PC-9 (cell line): ENCODE measurements at regions not wholly inside any gene's neighbourhood (a gene's known extent, or its start where the extent isn't known, plus 50 kb on each side); places are given as distances from the start of the nearest gene placed in this dataset.

ENCODE experiments used
- BruUV-seq: library from RNA; stranded (reverse); fragments of 400-500 nt; replicated peaks from 2 replicates; lab custom pipeline; 2021; lab: Mats Ljungman, UMichigan
- CTCF ChIA-PET: fragments of 300-600 bp; sonication (Branson Sonifier 250); formaldehyde crosslinking; loops from one replicate; lab custom pipeline; 2022; ENCODE audit warnings: antibody characterized with exemption; lab: Charles Lee
- POLR2A ChIA-PET: fragments of 300-600 bp; sonication (Branson Sonifier 250); formaldehyde crosslinking; loops from one replicate; lab custom pipeline; 2022; ENCODE audit warnings: antibody characterized with exemption; ENCODE audit not compliant: unreplicated experiment; lab: Charles Lee
- DNase-seq, 2 experiments: peaks; one replicate each; pipeline versions ENCODE4 v3.0.0 to v3.0.0-alpha.2; 2015 to 2022; ENCODE audit warnings: mixed read lengths in 1 of 2
- H2AFZ ChIP-seq: fragments of 200-600 bp; sonication (generic); 2 replicates; pipeline ENCODE4 v1.8.1; 2017; ENCODE audit warnings: antibody characterized with exemption
- H3F3A ChIP-seq: fragments of 200-600 bp; sonication (generic); 2 replicates; pipeline ENCODE4 v1.8.1; 2017; ENCODE audit warnings: antibody characterized with exemption, mild to moderate bottlenecking, low read depth; ENCODE audit not compliant: insufficient read depth
- H3K27ac ChIP-seq: fragments of 200-600 bp; sonication (generic); 2 replicates; pipeline ENCODE4 v1.6.1; 2016; ENCODE audit warnings: mixed run types
- H3K27me3 ChIP-seq: fragments of 200-600 bp; sonication (generic); 2 replicates; pipeline ENCODE4 v1.6.1; 2016; ENCODE audit warnings: low read depth, mixed run types; ENCODE audit not compliant: insufficient read depth
- H3K36me3 ChIP-seq: fragments of 200-600 bp; sonication (generic); 2 replicates; pipeline ENCODE4 v1.6.1; 2016; ENCODE audit warnings: low read depth, mixed run types
- H3K4me1 ChIP-seq: fragments of 200-600 bp; sonication (generic); replicated peaks from 2 replicates; pipeline ENCODE4 v1.6.1; 2016; ENCODE audit warnings: mixed run types; ENCODE audit not compliant: insufficient read depth
- H3K4me2 ChIP-seq: fragments of 200-600 bp; sonication (generic); 2 replicates; pipeline ENCODE4 v1.6.1; 2017; ENCODE audit warnings: mixed run types
- H3K4me3 ChIP-seq: fragments of 200-600 bp; sonication (generic); 2 replicates; pipeline ENCODE4 v1.6.1; 2016; ENCODE audit warnings: mixed run types
- H3K79me2 ChIP-seq: fragments of 200-600 bp; sonication (generic); 2 replicates; pipeline ENCODE4 v1.6.1; 2017; ENCODE audit warnings: low read depth, mixed run types
- H3K9me2 ChIP-seq: fragments of 200-600 bp; sonication (generic); 2 replicates; pipeline ENCODE4 v1.8.1; 2017; ENCODE audit warnings: mild to moderate bottlenecking; ENCODE audit not compliant: insufficient read depth
- H3K9me3 ChIP-seq: fragments of 200-600 bp; sonication (generic); 2 replicates; pipeline ENCODE4 v1.8.1; 2016; ENCODE audit warnings: low read depth; ENCODE audit not compliant: insufficient read depth
- H4K20me1 ChIP-seq: fragments of 200-600 bp; sonication (generic); 2 replicates; pipeline ENCODE4 v1.8.1; 2017; ENCODE audit not compliant: insufficient read depth
- EZH2 ChIP-seq: fragments of 200-600 bp; sonication (generic); IDR thresholded peaks from 2 replicates; pipeline ENCODE4 v1.8.0; 2017; ENCODE audit warnings: antibody characterized with exemption, low read depth
- intact Hi-C: fragments of 100-400 bp; cut with micrococcal nuclease; formaldehyde crosslinking; loops from one replicate; pipeline ENCODE4 v1.10.0; 2022; ENCODE audit not compliant: unreplicated experiment
- TF ChIP-seq, protein P1 (sequence below): fragments of 200-600 bp; sonication (generic); conservative IDR thresholded peaks from 2 replicates; pipeline ENCODE4 v1.6.1; 2017; ENCODE audit warnings: mixed run types, antibody characterized with exemption, mild to moderate bottlenecking, moderate library complexity

DNA sequence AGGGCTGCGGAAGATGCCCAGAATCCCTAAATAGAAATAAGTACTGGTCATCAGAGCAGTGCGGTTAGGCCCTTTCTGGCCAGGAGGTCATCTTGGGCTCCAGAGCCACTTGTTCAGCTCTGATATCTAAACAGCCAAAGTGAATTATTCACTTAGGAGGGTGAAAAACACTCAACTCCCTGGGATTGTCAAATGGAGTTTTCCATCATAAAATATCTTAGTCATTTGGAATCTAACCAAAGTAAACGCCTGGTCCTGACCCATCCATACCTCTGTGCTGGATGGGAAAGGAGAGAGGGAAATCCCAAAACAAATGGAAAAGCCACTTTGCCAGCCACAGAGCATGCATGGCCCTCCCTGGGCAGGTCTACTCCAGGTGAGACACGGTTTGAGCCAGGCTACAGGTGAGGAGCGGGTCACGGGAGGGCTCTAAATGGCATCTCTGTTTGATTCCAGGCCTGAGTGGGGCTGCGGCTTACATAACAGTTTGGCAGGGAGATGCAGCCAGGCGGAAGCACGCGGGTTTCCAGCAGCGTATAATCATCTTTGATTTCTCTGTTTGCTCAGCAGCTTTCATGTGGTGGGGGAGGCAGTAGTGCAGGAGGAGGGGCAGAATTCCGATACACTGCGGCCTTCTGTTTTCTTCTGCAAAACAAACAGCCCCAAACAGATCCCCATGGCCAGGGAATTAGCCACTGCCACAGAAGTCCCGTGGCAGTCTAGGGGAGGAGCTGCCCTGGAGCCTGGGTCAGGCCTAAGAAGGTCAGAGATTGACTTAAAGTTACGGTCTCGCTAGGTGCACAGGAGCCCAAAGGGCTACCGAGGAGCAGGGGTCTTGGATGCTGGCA lies 59.1 kb upstream of the ZNF648 start:
- no peak overlapping the region for H3K4me3 ChIP-seq
- CTCF ChIA-PET = no interaction called here
- H3K9me3 ChIP-seq = 0 out of 2 replicates have a peak, but pooled peaks cover 5% of the 10 kb centered on the region
- no peak overlapping the region for H3K4me2 ChIP-seq
- H3K9me2 ChIP-seq = no peaks in the 10 kb centered on the region
- no peaks in the 10 kb centered on the region for H3K36me3 ChIP-seq
- H3K27me3 ChIP-seq = no peaks in the 10 kb centered on the region
- POLR2A ChIA-PET = no interaction called here
- no peak overlapping the region for H2AFZ ChIP-seq
- H3K4me1 ChIP-seq = 0 out of 2 replicates have a peak, but pooled peaks cover 7% of the 10 kb centered on the region
- BruUV-seq = no TSS peak
- no peaks in the 10 kb centered on the region for H3K79me2 ChIP-seq
- H4K20me1 ChIP-seq = no peaks in the 10 kb centered on the region
- no peak overlapping the region for H3K27ac ChIP-seq
- DNase-seq = no peak
- TF ChIP-seq EZH2 = no peak
- TF ChIP-seq, protein P1, sequence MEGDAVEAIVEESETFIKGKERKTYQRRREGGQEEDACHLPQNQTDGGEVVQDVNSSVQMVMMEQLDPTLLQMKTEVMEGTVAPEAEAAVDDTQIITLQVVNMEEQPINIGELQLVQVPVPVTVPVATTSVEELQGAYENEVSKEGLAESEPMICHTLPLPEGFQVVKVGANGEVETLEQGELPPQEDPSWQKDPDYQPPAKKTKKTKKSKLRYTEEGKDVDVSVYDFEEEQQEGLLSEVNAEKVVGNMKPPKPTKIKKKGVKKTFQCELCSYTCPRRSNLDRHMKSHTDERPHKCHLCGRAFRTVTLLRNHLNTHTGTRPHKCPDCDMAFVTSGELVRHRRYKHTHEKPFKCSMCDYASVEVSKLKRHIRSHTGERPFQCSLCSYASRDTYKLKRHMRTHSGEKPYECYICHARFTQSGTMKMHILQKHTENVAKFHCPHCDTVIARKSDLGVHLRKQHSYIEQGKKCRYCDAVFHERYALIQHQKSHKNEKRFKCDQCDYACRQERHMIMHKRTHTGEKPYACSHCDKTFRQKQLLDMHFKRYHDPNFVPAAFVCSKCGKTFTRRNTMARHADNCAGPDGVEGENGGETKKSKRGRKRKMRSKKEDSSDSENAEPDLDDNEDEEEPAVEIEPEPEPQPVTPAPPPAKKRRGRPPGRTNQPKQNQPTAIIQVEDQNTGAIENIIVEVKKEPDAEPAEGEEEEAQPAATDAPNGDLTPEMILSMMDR = no peak
- intact Hi-C loops = no loop called here
- no peaks in the 10 kb centered on the region for H3F3A ChIP-seq

DNA sequence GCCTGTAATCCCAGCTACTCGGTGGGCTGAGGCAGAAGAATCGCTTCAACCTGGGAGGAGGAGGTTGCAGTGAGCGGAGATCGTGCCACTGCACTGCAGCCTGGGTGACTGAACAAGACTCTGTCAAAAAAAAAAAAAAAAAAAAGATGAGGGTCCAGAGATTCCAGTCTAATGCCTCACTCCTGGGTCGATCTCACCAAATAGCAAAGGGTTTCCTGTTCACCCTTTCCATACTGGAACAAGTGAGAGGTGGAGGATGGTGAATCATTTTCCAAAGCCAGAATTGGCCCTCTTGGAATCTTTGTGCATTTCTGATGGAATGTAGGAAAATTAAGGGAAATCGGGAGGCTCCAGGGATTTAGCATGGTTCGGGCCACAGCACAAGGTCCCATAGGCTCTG lies 58.1 kb upstream of the ZNF648 start:
- H3K36me3 ChIP-seq = no peaks in the 10 kb centered on the region
- POLR2A ChIA-PET = no interaction called here

DNA sequence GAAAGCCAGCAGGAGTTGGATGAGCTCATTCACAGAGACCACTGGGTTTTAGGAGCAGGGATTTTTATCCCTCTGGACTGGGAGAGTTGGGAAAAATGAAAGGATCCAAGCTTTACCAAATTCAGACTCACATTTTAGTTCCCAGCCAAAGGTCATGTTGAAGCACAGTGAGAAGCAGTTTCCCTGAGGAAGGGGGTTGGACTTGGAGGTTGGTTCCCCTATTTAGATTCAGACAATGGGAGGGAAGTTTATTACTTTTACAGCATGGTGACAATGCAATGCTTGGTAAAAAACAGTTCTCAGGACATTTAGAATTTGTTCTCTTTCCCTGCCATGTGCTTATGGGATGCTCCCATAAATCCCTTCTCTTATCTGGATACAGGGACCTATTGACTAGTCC lies 57.3 kb upstream of the ZNF648 start:
- DNase-seq = no peak
- Histone ChIP-seq H3K4me3 (no peak overlapping the region), H3K27ac (no peak overlapping the region), H2AFZ (no peak overlapping the region), H3K27me3 (no peaks in the 10 kb centered on the region), H3K4me1 (0 out of 2 replicates have a peak, but pooled peaks cover 7% of the 10 kb centered on the region), H3K79me2 (no peaks in the 10 kb centered on the region), H3F3A (no peaks in the 10 kb centered on the region), H3K9me3 (0 out of 2 replicates have a peak, but pooled peaks cover 5% of the 10 kb centered on the region), H3K9me2 (no peaks in the 10 kb centered on the region), H3K4me2 (no peak overlapping the region), H3K36me3 (no peaks in the 10 kb centered on the region), H4K20me1 (no peaks in the 10 kb centered on the region)
- TF ChIP-seq, protein P1 = no peak
- no peak for TF ChIP-seq EZH2
- intact Hi-C loops = no loop called here
- no TSS peak for BruUV-seq
- POLR2A ChIA-PET = interaction anchor here (0.7 kb wide), 1 partner anchor 106 kb away, joined by 7 read pairs; no protein-coding TSS in a partner anchor
- CTCF ChIA-PET = no interaction called here

More for the DNA sequence above, 58.1 kb upstream of the ZNF648 start:
- H3K4me2 ChIP-seq = no peak overlapping the region
- TF ChIP-seq, protein P1 = no peak
- no peak for TF ChIP-seq EZH2
- 0 out of 2 replicates have a peak, but pooled peaks cover 5% of the 10 kb centered on the region for H3K9me3 ChIP-seq
- H3K79me2 ChIP-seq = no peaks in the 10 kb centered on the region
- no peak overlapping the region for H2AFZ ChIP-seq
- CTCF ChIA-PET = no interaction called here
- DNase-seq = no peak
- no peak overlapping the region for H3K4me3 ChIP-seq
- intact Hi-C loops = no loop called here
- no peaks in the 10 kb centered on the region for H3K27me3 ChIP-seq
- H3K27ac ChIP-seq = no peak overlapping the region
- no peaks in the 10 kb centered on the region for H3F3A ChIP-seq
- no peaks in the 10 kb centered on the region for H4K20me1 ChIP-seq
- H3K4me1 ChIP-seq = 0 out of 2 replicates have a peak, but pooled peaks cover 7% of the 10 kb centered on the region
- no peaks in the 10 kb centered on the region for H3K9me2 ChIP-seq
- no TSS peak for BruUV-seq
